HEK293 (cell line): ENCODE measurements at regions not wholly inside any gene's neighbourhood (a gene's known extent, or its start where the extent isn't known, plus 50 kb on each side); places are given as distances from the start of the nearest gene placed in this dataset.
A peak's percentile ranks its signal among the peaks of the same experiment; 100 is the strongest.

Source experiments
- ATF2 ChIP-seq: fragments of 450-650 bp; formaldehyde crosslinking; IDR thresholded peaks from 2 replicates; pipeline ENCODE4 v1.5.1; 2016; ENCODE audit warnings: missing biosample characterization, missing genetic modification characterization, low read depth
- GLIS1 ChIP-seq: fragments of 450-650 bp; formaldehyde crosslinking; IDR thresholded peaks from 2 replicates; pipeline ENCODE4 v1.5.1; 2016; ENCODE audit warnings: missing biosample characterization, missing genetic modification characterization
- GLIS2 ChIP-seq: fragments of 450-650 bp; formaldehyde crosslinking; IDR thresholded peaks from 2 replicates; pipeline ENCODE4 v1.5.1; 2016; ENCODE audit warnings: missing biosample characterization, missing genetic modification characterization
- KLF9 ChIP-seq: fragments of 450-650 bp; formaldehyde crosslinking; IDR thresholded peaks from 2 replicates; pipeline ENCODE4 v1.5.1; 2016; ENCODE audit warnings: missing biosample characterization, missing genetic modification characterization, low read depth
- MYNN ChIP-seq: fragments of 450-650 bp; formaldehyde crosslinking; IDR thresholded peaks from 2 replicates; pipeline ENCODE4 v1.5.1; 2016; ENCODE audit warnings: missing biosample characterization, missing genetic modification characterization, borderline replicate concordance
- MZF1 ChIP-seq: fragments of 450-650 bp; formaldehyde crosslinking; IDR thresholded peaks from 2 replicates; pipeline ENCODE4 v1.5.1; 2017; ENCODE audit warnings: missing biosample characterization, missing genetic modification characterization, borderline replicate concordance
- YY2 ChIP-seq: fragments of 450-650 bp; formaldehyde crosslinking; IDR thresholded peaks from 2 replicates; pipeline ENCODE4 v1.5.1; 2016; ENCODE audit warnings: missing biosample characterization, missing genetic modification characterization
- ZBTB17 ChIP-seq: fragments of 450-650 bp; formaldehyde crosslinking; IDR thresholded peaks from 2 replicates; pipeline ENCODE4 v1.5.1; 2016; ENCODE audit warnings: missing biosample characterization, missing genetic modification characterization
- ZBTB26 ChIP-seq: fragments of 450-650 bp; formaldehyde crosslinking; optimal IDR thresholded peaks from 2 replicates; pipeline ENCODE3; 2016; ENCODE audit warnings: missing biosample characterization, mild to moderate bottlenecking, missing genetic modification characterization
- ZBTB48 ChIP-seq: fragments of 450-650 bp; formaldehyde crosslinking; IDR thresholded peaks from 2 replicates; pipeline ENCODE4 v1.5.1; 2016; ENCODE audit warnings: missing biosample characterization, missing genetic modification characterization
- ZNF16 ChIP-seq: fragments of 450-650 bp; formaldehyde crosslinking; IDR thresholded peaks from 2 replicates; pipeline ENCODE4 v1.5.1; 2016; ENCODE audit warnings: low read depth, missing biosample characterization, missing genetic modification characterization
- ZNF169 ChIP-seq: fragments of 450-650 bp; formaldehyde crosslinking; IDR thresholded peaks from 2 replicates; pipeline ENCODE4 v1.5.1; 2016; ENCODE audit warnings: missing biosample characterization, missing genetic modification characterization
- ZNF202 ChIP-seq: fragments of 450-650 bp; formaldehyde crosslinking; IDR thresholded peaks from 2 replicates; pipeline ENCODE4 v1.5.1; 2016; ENCODE audit warnings: missing biosample characterization, missing genetic modification characterization, borderline replicate concordance
- ZNF292 ChIP-seq: fragments of 450-650 bp; formaldehyde crosslinking; IDR thresholded peaks from 2 replicates; pipeline ENCODE4 v1.5.1; 2016; ENCODE audit warnings: low read depth, missing biosample characterization, missing genetic modification characterization, borderline replicate concordance
- ZNF366 ChIP-seq: fragments of 450-650 bp; formaldehyde crosslinking; conservative IDR thresholded peaks from 2 replicates; pipeline ENCODE4 v1.5.1; 2016; ENCODE audit warnings: missing biosample characterization, missing genetic modification characterization
- ZNF624 ChIP-seq: fragments of 450-650 bp; formaldehyde crosslinking; IDR thresholded peaks from 2 replicates; pipeline ENCODE4 v1.5.1; 2017; ENCODE audit warnings: missing biosample characterization, missing genetic modification characterization
- ZNF654 ChIP-seq: fragments of 450-650 bp; formaldehyde crosslinking; IDR thresholded peaks from 2 replicates; pipeline ENCODE4 v1.5.1; 2016; ENCODE audit warnings: low read depth, missing biosample characterization, missing genetic modification characterization
- ZNF791 ChIP-seq: fragments of 450-650 bp; formaldehyde crosslinking; IDR thresholded peaks from 2 replicates; pipeline ENCODE4 v1.5.1; 2016; ENCODE audit warnings: missing biosample characterization, missing genetic modification characterization
- TF ChIP-seq, protein P1 (sequence below): fragments of 450-650 bp; formaldehyde crosslinking; IDR thresholded peaks from 2 replicates; pipeline ENCODE4 v1.5.1; 2016; ENCODE audit warnings: missing biosample characterization, missing genetic modification characterization, borderline replicate concordance
- TF ChIP-seq, protein P2 (sequence below): fragments of 450-650 bp; formaldehyde crosslinking; IDR thresholded peaks from 2 replicates; pipeline ENCODE4 v1.5.1; 2016; ENCODE audit warnings: missing biosample characterization, missing genetic modification characterization
- TF ChIP-seq, protein P3 (sequence below): fragments of 450-650 bp; formaldehyde crosslinking; IDR thresholded peaks from 2 replicates; pipeline ENCODE4 v1.5.1; 2016; ENCODE audit warnings: missing biosample characterization, missing genetic modification characterization
- TF ChIP-seq, protein P4 (sequence below): fragments of 450-650 bp; formaldehyde crosslinking; IDR thresholded peaks from 2 replicates; pipeline ENCODE4 v1.5.1; 2016; ENCODE audit warnings: missing biosample characterization, missing genetic modification characterization
- TF ChIP-seq, protein P5 (sequence below): fragments of 450-650 bp; IDR thresholded peaks from 2 replicates; pipeline ENCODE4 v1.5.1; 2018; ENCODE audit warnings: missing biosample characterization, mild to moderate bottlenecking, missing genetic modification characterization

- TF ChIP-seq, protein P1, sequence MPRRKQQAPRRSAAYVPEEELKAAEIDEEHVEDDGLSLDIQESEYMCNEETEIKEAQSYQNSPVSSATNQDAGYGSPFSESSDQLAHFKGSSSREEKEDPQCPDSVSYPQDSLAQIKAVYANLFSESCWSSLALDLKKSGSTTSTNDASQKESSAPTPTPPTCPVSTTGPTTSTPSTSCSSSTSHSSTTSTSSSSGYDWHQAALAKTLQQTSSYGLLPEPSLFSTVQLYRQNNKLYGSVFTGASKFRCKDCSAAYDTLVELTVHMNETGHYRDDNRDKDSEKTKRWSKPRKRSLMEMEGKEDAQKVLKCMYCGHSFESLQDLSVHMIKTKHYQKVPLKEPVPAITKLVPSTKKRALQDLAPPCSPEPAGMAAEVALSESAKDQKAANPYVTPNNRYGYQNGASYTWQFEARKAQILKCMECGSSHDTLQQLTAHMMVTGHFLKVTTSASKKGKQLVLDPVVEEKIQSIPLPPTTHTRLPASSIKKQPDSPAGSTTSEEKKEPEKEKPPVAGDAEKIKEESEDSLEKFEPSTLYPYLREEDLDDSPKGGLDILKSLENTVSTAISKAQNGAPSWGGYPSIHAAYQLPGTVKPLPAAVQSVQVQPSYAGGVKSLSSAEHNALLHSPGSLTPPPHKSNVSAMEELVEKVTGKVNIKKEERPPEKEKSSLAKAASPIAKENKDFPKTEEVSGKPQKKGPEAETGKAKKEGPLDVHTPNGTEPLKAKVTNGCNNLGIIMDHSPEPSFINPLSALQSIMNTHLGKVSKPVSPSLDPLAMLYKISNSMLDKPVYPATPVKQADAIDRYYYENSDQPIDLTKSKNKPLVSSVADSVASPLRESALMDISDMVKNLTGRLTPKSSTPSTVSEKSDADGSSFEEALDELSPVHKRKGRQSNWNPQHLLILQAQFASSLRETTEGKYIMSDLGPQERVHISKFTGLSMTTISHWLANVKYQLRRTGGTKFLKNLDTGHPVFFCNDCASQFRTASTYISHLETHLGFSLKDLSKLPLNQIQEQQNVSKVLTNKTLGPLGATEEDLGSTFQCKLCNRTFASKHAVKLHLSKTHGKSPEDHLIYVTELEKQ (tag by site-specific recombination) = no peak
- peak; percentile 14 for TF ChIP-seq ZBTB26 (tag by site-specific recombination)
- TF ChIP-seq ZNF791 = no peak
- TF ChIP-seq MYNN (tag by site-specific recombination) = no peak
- peak; percentile 10; the same call in 1 of the 2 replicates for TF ChIP-seq ZBTB17 (tag by site-specific recombination)
- TF ChIP-seq, protein P2, sequence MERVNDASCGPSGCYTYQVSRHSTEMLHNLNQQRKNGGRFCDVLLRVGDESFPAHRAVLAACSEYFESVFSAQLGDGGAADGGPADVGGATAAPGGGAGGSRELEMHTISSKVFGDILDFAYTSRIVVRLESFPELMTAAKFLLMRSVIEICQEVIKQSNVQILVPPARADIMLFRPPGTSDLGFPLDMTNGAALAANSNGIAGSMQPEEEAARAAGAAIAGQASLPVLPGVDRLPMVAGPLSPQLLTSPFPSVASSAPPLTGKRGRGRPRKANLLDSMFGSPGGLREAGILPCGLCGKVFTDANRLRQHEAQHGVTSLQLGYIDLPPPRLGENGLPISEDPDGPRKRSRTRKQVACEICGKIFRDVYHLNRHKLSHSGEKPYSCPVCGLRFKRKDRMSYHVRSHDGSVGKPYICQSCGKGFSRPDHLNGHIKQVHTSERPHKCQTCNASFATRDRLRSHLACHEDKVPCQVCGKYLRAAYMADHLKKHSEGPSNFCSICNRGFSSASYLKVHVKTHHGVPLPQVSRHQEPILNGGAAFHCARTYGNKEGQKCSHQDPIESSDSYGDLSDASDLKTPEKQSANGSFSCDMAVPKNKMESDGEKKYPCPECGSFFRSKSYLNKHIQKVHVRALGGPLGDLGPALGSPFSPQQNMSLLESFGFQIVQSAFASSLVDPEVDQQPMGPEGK (tag by site-specific recombination) = 0 out of 2 replicates have a peak, but pooled peaks have one; percentile 14
- TF ChIP-seq ZNF16 (tag by site-specific recombination) = peak; percentile 51; the same call in 1 of the 2 replicates
- peak; percentile 100 for TF ChIP-seq MZF1 (tag by site-specific recombination)
- TF ChIP-seq, protein P3, sequence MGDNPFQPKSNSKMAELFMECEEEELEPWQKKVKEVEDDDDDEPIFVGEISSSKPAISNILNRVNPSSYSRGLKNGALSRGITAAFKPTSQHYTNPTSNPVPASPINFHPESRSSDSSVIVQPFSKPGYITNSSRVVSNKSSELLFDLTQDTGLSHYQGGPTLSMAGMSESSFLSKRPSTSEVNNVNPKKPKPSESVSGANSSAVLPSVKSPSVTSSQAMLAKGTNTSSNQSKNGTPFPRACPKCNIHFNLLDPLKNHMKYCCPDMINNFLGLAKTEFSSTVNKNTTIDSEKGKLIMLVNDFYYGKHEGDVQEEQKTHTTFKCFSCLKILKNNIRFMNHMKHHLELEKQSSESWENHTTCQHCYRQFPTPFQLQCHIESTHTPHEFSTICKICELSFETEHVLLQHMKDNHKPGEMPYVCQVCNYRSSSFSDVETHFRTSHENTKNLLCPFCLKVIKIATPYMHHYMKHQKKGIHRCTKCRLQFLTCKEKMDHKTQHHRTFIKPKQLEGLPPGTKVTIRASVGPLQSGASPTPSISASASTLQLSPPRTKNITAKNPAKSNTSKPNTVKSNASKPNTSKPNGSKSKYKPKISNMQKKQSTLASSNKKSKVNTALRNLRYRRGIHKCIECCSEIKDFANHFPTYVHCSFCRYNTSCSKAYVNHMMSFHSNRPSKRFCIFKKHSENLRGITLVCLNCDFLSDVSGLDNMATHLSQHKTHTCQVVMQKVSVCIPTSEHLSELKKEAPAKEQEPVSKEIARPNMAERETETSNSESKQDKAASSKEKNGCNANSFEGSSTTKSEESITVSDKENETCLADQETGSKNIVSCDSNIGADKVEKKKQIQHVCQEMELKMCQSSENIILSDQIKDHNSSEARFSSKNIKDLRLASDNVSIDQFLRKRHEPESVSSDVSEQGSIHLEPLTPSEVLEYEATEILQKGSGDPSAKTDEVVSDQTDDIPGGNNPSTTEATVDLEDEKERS (tag by site-specific recombination) = no peak
- no peak for TF ChIP-seq GLIS2
- no peak for TF ChIP-seq ZNF202 (tag by site-specific recombination)
- no peak for TF ChIP-seq KLF9
- peak; percentile 41; the same call in 1 of the 2 replicates for TF ChIP-seq ZBTB48 (tag by site-specific recombination)
- TF ChIP-seq ZNF624 (tag by site-specific recombination) = no peak
- TF ChIP-seq, protein P4, sequence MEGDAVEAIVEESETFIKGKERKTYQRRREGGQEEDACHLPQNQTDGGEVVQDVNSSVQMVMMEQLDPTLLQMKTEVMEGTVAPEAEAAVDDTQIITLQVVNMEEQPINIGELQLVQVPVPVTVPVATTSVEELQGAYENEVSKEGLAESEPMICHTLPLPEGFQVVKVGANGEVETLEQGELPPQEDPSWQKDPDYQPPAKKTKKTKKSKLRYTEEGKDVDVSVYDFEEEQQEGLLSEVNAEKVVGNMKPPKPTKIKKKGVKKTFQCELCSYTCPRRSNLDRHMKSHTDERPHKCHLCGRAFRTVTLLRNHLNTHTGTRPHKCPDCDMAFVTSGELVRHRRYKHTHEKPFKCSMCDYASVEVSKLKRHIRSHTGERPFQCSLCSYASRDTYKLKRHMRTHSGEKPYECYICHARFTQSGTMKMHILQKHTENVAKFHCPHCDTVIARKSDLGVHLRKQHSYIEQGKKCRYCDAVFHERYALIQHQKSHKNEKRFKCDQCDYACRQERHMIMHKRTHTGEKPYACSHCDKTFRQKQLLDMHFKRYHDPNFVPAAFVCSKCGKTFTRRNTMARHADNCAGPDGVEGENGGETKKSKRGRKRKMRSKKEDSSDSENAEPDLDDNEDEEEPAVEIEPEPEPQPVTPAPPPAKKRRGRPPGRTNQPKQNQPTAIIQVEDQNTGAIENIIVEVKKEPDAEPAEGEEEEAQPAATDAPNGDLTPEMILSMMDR (tag by site-specific recombination) = peak; percentile 39; the same call in 1 of the 2 replicates
- TF ChIP-seq ATF2 (tag by site-specific recombination) = no peak
- TF ChIP-seq YY2 (tag by site-specific recombination) = no peak
- TF ChIP-seq, protein P5, sequence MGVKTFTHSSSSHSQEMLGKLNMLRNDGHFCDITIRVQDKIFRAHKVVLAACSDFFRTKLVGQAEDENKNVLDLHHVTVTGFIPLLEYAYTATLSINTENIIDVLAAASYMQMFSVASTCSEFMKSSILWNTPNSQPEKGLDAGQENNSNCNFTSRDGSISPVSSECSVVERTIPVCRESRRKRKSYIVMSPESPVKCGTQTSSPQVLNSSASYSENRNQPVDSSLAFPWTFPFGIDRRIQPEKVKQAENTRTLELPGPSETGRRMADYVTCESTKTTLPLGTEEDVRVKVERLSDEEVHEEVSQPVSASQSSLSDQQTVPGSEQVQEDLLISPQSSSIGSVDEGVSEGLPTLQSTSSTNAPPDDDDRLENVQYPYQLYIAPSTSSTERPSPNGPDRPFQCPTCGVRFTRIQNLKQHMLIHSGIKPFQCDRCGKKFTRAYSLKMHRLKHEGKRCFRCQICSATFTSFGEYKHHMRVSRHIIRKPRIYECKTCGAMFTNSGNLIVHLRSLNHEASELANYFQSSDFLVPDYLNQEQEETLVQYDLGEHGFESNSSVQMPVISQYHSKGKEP (tag by site-specific recombination) = peak; percentile 97
- TF ChIP-seq ZNF169 (tag by site-specific recombination) = no peak
- TF ChIP-seq ZNF292 (tag by site-specific recombination) = no peak
- 0 out of 2 replicates have a peak, but pooled peaks have one; percentile 9 for TF ChIP-seq GLIS1 (tag by site-specific recombination)
- TF ChIP-seq ZNF366 (tag by site-specific recombination) = peak; percentile 58; the same call in 1 of the 2 replicates
- peak; percentile 29 for TF ChIP-seq ZNF654 (tag by site-specific recombination)
Observed at GRCh38 chr11:115581871-115582639, 77.8 kb upstream of the CADM1 start (continued).
